ENCODE measurements at regions not wholly inside any gene's neighbourhood (a gene's known extent, or its start where the extent isn't known, plus 50 kb on each side); places are given as distances from the start of the nearest gene placed in this dataset.

GRCh38 chr1:34618381-34618780 is 136.5 kb upstream of the GJB5 start:
- DNase-seq, result no peak

GRCh38 chr1:34619256-34619655 is 135.6 kb upstream of the GJB5 start:
- no peak for DNase-seq

- DNase-seq, result no peak
Observed at GRCh38 chr1:34621916-34622315, 132.9 kb upstream of the GJB5 start.

GRCh38 chr1:34625521-34626015 is 129.3 kb upstream of the GJB5 start:
- DNase-seq, result no peak

GRCh38 chr1:34627465-34628240 is 127.2 kb upstream of the GJB5 start:
- no peak for DNase-seq

- no peak for DNase-seq
Observed at GRCh38 chr1:34631126-34631525, 123.7 kb upstream of the GJB5 start.

GRCh38 chr1:34639701-34640100 is 115.1 kb upstream of the GJB5 start:
- DNase-seq, result no peak

GRCh38 chr1:34640654-34641401 is 114.0 kb upstream of the GJB5 start:
- no peak for DNase-seq

GRCh38 chr1:34642679-34643078 is 112.2 kb upstream of the GJB5 start:
- no peak for DNase-seq

GRCh38 chr1:34645109-34645688 is 109.6 kb upstream of the GJB5 start:
- no peak for DNase-seq

- DNase-seq, result no peak
Observed at GRCh38 chr1:34645919-34646318, 108.9 kb upstream of the GJB5 start.

- no peak for DNase-seq
Observed at GRCh38 chr1:34648501-34648900, 106.3 kb upstream of the GJB5 start.

GRCh38 chr1:34650090-34650489 is 104.8 kb upstream of the GJB5 start:
- DNase-seq, result no peak

- DNase-seq, result no peak
Observed at GRCh38 chr1:34650800-34651199, 104.0 kb upstream of the GJB5 start.

GRCh38 chr1:34653110-34653509 is 101.7 kb upstream of the GJB5 start:
- DNase-seq, result no peak

- no peak for DNase-seq
Observed at GRCh38 chr1:34655206-34655874, 99.5 kb upstream of the GJB5 start.

GRCh38 chr1:34655875-34656240 is 99.0 kb upstream of the GJB5 start:
- no peak for DNase-seq

- DNase-seq, result no peak
Observed at GRCh38 chr1:34656299-34656698, 98.5 kb upstream of the GJB5 start.

GRCh38 chr1:34656731-34657130 is 98.1 kb upstream of the GJB5 start:
- no peak for DNase-seq

GRCh38 chr1:34657266-34657665 is 97.6 kb upstream of the GJB5 start:
- no peak for DNase-seq

GRCh38 chr1:34657849-34658248 is 97.0 kb upstream of the GJB5 start:
- no peak for DNase-seq

GRCh38 chr1:34663031-34663430 is 91.8 kb upstream of the GJB5 start:
- no peak for DNase-seq

GRCh38 chr1:34668063-34668462 is 86.8 kb upstream of the GJB5 start:
- no peak for DNase-seq

Data from stimulated activated CD4-positive, alpha-beta T cell treated with anti-CD3 and anti-CD28 coated beads, Interleukin-12 subunit alpha, Interleukin-12 subunit beta, amount 100 ng/mL, for 4 hours (primary cell).